ENCODE measurements at regions not wholly inside any gene's neighbourhood (a gene's known extent, or its start where the extent isn't known, plus 50 kb on each side); places are given as distances from the start of the nearest gene placed in this dataset.
"Not testable (repeated sequence)": the region's sequence is repeated elsewhere in the genome, so short reads cannot be mapped to it uniquely, and the experiment has no call there.

DNA sequence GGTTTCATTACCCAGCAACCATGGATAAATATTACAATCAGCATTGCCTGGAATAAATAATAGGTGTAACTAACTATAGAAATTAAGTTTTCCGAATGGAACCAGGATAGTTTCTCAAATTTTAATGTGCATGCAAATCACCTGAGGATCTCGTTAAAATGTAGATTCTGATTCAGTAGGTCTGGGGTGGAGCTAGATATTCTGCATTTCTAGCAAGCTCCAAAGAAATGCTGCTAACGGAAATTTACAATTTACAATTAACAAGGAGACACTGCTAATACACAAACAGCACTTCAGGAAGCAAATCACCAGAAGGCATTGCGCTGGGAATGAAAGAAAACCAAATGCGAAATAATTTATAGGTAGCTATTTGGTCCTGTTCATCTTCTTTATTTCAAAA, 597.5 kb upstream of the KLF12 start:
- no peaks in the 10 kb centered on the region for H3K27me3 ChIP-seq (ENCODE audit: control insufficient read depth in 3 of 3, insufficient read depth in 3 of 3, low read length in 3 of 3)
- H3K9me3 ChIP-seq (ENCODE audit: control insufficient read depth in 2 of 2, insufficient read depth in 1 of 2, low read depth in 1 of 2, low read length in 1 of 2) = no peaks in the 10 kb centered on the region
- no peaks in the 10 kb centered on the region for H3K4me1 ChIP-seq (ENCODE audit: control insufficient read depth in 3 of 3, insufficient read depth in 2 of 3, low read depth in 1 of 3, low read length in 2 of 3)
- DNase-seq = no peak
- no peak overlapping the region for H3K27ac ChIP-seq (ENCODE audit: low read depth in 1 of 3, low read length in 2 of 3)
- H3K36me3 ChIP-seq (ENCODE audit: control insufficient read depth in 3 of 3, insufficient read depth in 2 of 3, low read depth in 1 of 3, low read length in 3 of 3) = no peaks in the 10 kb centered on the region
- H3K4me3 ChIP-seq (ENCODE audit: low read depth in 1 of 3, low read length in 3 of 3) = no peak overlapping the region
- 86 to 88% (median 88%) methylated on average over 5 of the region's 5 CpGs for WGBS, 3 donors
- no peak for FAIRE-seq

GRCh38 chr13:74730556-74731331, 596.5 kb upstream of the KLF12 start:
- no peak for FAIRE-seq
- Histone ChIP-seq H3K36me3 (ENCODE audit: control insufficient read depth in 3 of 3, insufficient read depth in 2 of 3, low read depth in 1 of 3, low read length in 3 of 3) (no peaks in the 10 kb centered on the region), H3K27ac (ENCODE audit: low read depth in 1 of 3, low read length in 2 of 3) (no peak overlapping the region), H3K4me1 (ENCODE audit: control insufficient read depth in 3 of 3, insufficient read depth in 2 of 3, low read depth in 1 of 3, low read length in 2 of 3) (no peaks in the 10 kb centered on the region), H3K9me3 (ENCODE audit: control insufficient read depth in 2 of 2, insufficient read depth in 1 of 2, low read depth in 1 of 2, low read length in 1 of 2) (no peaks in the 10 kb centered on the region), H3K4me3 (ENCODE audit: low read depth in 1 of 3, low read length in 3 of 3) (no peak overlapping the region), H3K27me3 (ENCODE audit: control insufficient read depth in 3 of 3, insufficient read depth in 3 of 3, low read length in 3 of 3) (no peaks in the 10 kb centered on the region)
- WGBS, 3 donors = 81 to 82% (median 82%) methylated on average over 9 of the region's 9 CpGs
- no peak for DNase-seq

DNA sequence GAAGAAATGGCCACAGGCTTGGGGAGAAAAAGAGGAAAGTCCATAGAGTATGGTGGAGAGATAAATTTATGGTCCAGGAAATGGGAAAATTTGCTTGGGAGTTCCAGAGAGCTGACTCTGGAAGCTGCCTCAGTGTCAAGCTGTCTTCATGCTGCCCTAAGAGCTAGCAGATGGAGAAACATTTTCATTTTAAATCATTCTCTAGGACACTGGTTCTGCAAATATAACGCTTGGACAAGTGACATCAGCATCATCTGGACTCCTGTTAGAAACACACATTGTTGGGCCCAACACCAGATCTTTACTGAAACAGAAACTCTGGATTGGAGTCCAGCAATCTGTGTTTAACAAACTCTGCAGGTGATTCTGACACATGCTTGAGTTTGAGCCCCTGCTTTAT, 592.0 kb upstream of the KLF12 start:
- Histone ChIP-seq H3K27me3 (ENCODE audit: control insufficient read depth in 3 of 3, insufficient read depth in 3 of 3, low read length in 3 of 3) (no peaks in the 10 kb centered on the region), H3K27ac (ENCODE audit: low read depth in 1 of 3, low read length in 2 of 3) (no peak overlapping the region), H3K36me3 (ENCODE audit: control insufficient read depth in 3 of 3, insufficient read depth in 2 of 3, low read depth in 1 of 3, low read length in 3 of 3) (no peaks in the 10 kb centered on the region), H3K4me1 (ENCODE audit: control insufficient read depth in 3 of 3, insufficient read depth in 2 of 3, low read depth in 1 of 3, low read length in 2 of 3) (no peaks in the 10 kb centered on the region), H3K4me3 (ENCODE audit: low read depth in 1 of 3, low read length in 3 of 3) (no peak overlapping the region), H3K9me3 (ENCODE audit: control insufficient read depth in 2 of 2, insufficient read depth in 1 of 2, low read depth in 1 of 2, low read length in 1 of 2) (no peaks in the 10 kb centered on the region)
- FAIRE-seq (no peak), DNase-seq (no peak)
- WGBS, 3 donors = 80 to 89% (median 84%) methylated on average over 1 of the region's 1 CpG

DNA sequence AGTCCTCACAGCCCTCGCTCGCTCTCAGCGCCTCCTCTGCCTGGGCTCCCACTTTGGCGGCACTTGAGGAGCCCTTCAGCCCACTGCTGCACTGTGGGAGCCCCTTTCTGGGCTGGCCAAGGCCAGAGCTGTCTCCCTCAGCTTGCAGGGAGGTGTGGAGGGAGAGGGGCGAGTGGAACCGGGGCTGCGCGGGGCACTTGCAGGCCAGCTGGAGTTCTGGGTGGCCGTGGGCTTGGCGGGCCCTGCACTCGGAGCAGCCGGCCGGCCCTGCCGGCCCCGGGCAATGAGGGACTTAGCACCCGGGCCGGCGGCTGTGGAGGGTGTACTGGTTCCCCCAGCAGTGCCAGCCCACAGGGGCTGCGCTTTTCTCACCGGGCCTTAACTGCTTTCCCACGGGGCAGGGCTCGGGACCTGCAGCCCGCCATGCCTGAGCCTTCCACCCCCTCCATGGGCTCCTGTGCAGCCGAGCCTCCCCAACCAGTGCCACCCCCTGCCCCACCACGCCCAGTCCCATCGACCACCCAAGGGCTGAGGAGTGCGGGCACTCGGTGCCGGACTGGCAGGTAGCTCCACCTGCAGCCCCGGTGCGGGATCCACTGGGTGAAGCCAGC, 584.1 kb upstream of the KLF12 start:
- not testable (repeated sequence) for H3K27ac ChIP-seq (ENCODE audit: low read depth in 1 of 3, low read length in 2 of 3); H3K27me3 ChIP-seq (ENCODE audit: control insufficient read depth in 3 of 3, insufficient read depth in 3 of 3, low read length in 3 of 3); H3K4me3 ChIP-seq (ENCODE audit: low read depth in 1 of 3, low read length in 3 of 3); DNase-seq; H3K36me3 ChIP-seq (ENCODE audit: control insufficient read depth in 3 of 3, insufficient read depth in 2 of 3, low read depth in 1 of 3, low read length in 3 of 3); FAIRE-seq; H3K4me1 ChIP-seq (ENCODE audit: control insufficient read depth in 3 of 3, insufficient read depth in 2 of 3, low read depth in 1 of 3, low read length in 2 of 3); H3K9me3 ChIP-seq (ENCODE audit: control insufficient read depth in 2 of 2, insufficient read depth in 1 of 2, low read depth in 1 of 2, low read length in 1 of 2)
- 92 to 98% (median 96%) methylated on average over 15 to 30 of the region's 31 CpGs for WGBS, 3 donors

DNA sequence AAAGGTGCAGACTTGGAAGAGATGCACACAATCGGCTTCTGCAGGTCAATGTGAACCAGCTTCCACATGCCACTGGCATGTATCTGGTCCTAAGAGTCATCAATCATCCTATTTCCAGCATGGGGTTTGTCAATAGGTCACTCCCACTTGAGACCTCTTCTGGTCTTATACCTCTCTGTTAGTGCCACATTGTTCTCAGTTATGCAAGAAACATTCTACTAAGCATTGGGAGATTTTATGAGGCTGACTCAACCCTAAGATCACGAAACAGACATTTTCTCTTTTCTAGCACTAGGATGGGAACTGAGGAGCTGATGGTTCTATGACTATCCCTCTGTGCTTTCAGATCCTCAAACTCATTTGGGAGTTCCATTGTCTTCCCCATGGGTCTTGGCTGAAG, 581.5 kb upstream of the KLF12 start:
- peaks cover 0 to 9% of the 10 kb centered on the region in 2 donors for H3K9me3 ChIP-seq (ENCODE audit: control insufficient read depth in 2 of 2, insufficient read depth in 1 of 2, low read depth in 1 of 2, low read length in 1 of 2)
- H3K4me3 ChIP-seq (ENCODE audit: low read depth in 1 of 3, low read length in 3 of 3) = no peak overlapping the region
- no peaks in the 10 kb centered on the region for H3K27me3 ChIP-seq (ENCODE audit: control insufficient read depth in 3 of 3, insufficient read depth in 3 of 3, low read length in 3 of 3)
- WGBS, 3 donors = 55 to 81% (median 63%) methylated on average over 2 of the region's 2 CpGs
- no peaks in the 10 kb centered on the region for H3K4me1 ChIP-seq (ENCODE audit: control insufficient read depth in 3 of 3, insufficient read depth in 2 of 3, low read depth in 1 of 3, low read length in 2 of 3)
- H3K36me3 ChIP-seq (ENCODE audit: control insufficient read depth in 3 of 3, insufficient read depth in 2 of 3, low read depth in 1 of 3, low read length in 3 of 3) = no peaks in the 10 kb centered on the region
- FAIRE-seq (no peak), DNase-seq (no peak)
- H3K27ac ChIP-seq (ENCODE audit: low read depth in 1 of 3, low read length in 2 of 3) = no peak overlapping the region

- H3K4me1 ChIP-seq (ENCODE audit: control insufficient read depth in 3 of 3, insufficient read depth in 2 of 3, low read depth in 1 of 3, low read length in 2 of 3) = no peaks in the 10 kb centered on the region
- DNase-seq (no peak), FAIRE-seq (no peak)
- H3K9me3 ChIP-seq (ENCODE audit: control insufficient read depth in 2 of 2, insufficient read depth in 1 of 2, low read depth in 1 of 2, low read length in 1 of 2) = peaks cover 0 to 4% of the 10 kb centered on the region in 2 donors
- no peak overlapping the region for H3K27ac ChIP-seq (ENCODE audit: low read depth in 1 of 3, low read length in 2 of 3)
- H3K27me3 ChIP-seq (ENCODE audit: control insufficient read depth in 3 of 3, insufficient read depth in 3 of 3, low read length in 3 of 3) = no peaks in the 10 kb centered on the region
- no peaks in the 10 kb centered on the region for H3K36me3 ChIP-seq (ENCODE audit: control insufficient read depth in 3 of 3, insufficient read depth in 2 of 3, low read depth in 1 of 3, low read length in 3 of 3)
- H3K4me3 ChIP-seq (ENCODE audit: low read depth in 1 of 3, low read length in 3 of 3) = no peak overlapping the region
Measured at GRCh38 chr13:74710006-74710405, 575.8 kb upstream of the KLF12 start.

GRCh38 chr13:74709226-74709625, 575.0 kb upstream of the KLF12 start:
- WGBS, 3 donors = 74 to 83% (median 75%) methylated on average over 2 of the region's 2 CpGs
- no peaks in the 10 kb centered on the region for H3K36me3 ChIP-seq (ENCODE audit: control insufficient read depth in 3 of 3, insufficient read depth in 2 of 3, low read depth in 1 of 3, low read length in 3 of 3)
- H3K27me3 ChIP-seq (ENCODE audit: control insufficient read depth in 3 of 3, insufficient read depth in 3 of 3, low read length in 3 of 3) = no peaks in the 10 kb centered on the region
- no peak for DNase-seq
- no peak for FAIRE-seq
- no peaks in the 10 kb centered on the region for H3K4me1 ChIP-seq (ENCODE audit: control insufficient read depth in 3 of 3, insufficient read depth in 2 of 3, low read depth in 1 of 3, low read length in 2 of 3)
- no peak overlapping the region for H3K27ac ChIP-seq (ENCODE audit: low read depth in 1 of 3, low read length in 2 of 3)
- no peak overlapping the region for H3K4me3 ChIP-seq (ENCODE audit: low read depth in 1 of 3, low read length in 3 of 3)
- no peaks in the 10 kb centered on the region for H3K9me3 ChIP-seq (ENCODE audit: control insufficient read depth in 2 of 2, insufficient read depth in 1 of 2, low read depth in 1 of 2, low read length in 1 of 2)

DNA sequence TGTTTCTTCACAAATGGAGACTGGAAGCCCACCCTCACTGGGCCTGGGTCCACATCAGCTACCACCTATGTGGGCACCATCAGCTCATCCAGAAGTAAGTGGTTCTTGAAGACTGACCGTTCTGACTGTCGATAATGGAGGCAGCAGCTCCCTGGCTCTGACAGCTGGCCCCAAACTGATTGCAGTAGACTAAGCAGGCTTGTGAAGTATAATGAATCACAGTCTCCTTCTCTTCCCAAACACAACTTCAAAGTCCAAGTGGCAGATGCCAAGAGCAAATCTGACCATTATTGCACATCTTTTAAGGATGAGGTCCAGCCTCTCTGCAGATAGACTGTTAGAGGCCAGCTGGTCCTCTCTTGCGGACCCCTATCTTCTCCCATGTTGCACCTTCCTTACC, 574.4 kb upstream of the KLF12 start:
- Histone ChIP-seq H3K4me1 (ENCODE audit: control insufficient read depth in 3 of 3, insufficient read depth in 2 of 3, low read depth in 1 of 3, low read length in 2 of 3) (no peaks in the 10 kb centered on the region), H3K4me3 (ENCODE audit: low read depth in 1 of 3, low read length in 3 of 3) (no peak overlapping the region), H3K27ac (ENCODE audit: low read depth in 1 of 3, low read length in 2 of 3) (no peak overlapping the region), H3K36me3 (ENCODE audit: control insufficient read depth in 3 of 3, insufficient read depth in 2 of 3, low read depth in 1 of 3, low read length in 3 of 3) (no peaks in the 10 kb centered on the region), H3K9me3 (ENCODE audit: control insufficient read depth in 2 of 2, insufficient read depth in 1 of 2, low read depth in 1 of 2, low read length in 1 of 2) (no peaks in the 10 kb centered on the region), H3K27me3 (ENCODE audit: control insufficient read depth in 3 of 3, insufficient read depth in 3 of 3, low read length in 3 of 3) (no peaks in the 10 kb centered on the region)
- DNase-seq (no peak), FAIRE-seq (no peak)
- 51 to 96% (median 76%) methylated on average over 3 of the region's 3 CpGs for WGBS, 3 donors

DNA sequence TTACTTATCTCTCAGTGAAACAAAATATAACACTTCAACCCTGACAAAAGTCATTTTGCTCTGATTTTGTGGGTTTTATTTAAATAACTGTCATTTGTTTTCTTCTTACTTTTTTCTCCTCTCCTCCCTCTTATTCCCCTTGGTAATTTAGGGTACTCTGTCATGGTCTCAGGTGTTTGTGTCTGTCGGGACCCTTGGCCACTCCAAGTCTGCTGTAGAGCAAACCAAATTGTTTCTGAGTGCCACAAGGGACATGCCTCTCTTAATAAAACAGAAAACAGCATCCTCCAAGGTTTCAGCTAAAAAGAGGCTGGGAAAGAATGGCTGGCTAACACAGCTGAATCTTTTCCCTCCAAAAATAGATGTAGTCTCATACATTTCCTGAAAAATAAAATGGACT, 573.1 kb upstream of the KLF12 start:
- H3K36me3 ChIP-seq (ENCODE audit: control insufficient read depth in 3 of 3, insufficient read depth in 2 of 3, low read depth in 1 of 3, low read length in 3 of 3) = no peaks in the 10 kb centered on the region
- DNase-seq (no peak), FAIRE-seq (no peak)
- no peaks in the 10 kb centered on the region for H3K4me1 ChIP-seq (ENCODE audit: control insufficient read depth in 3 of 3, insufficient read depth in 2 of 3, low read depth in 1 of 3, low read length in 2 of 3)
- H3K4me3 ChIP-seq (ENCODE audit: low read depth in 1 of 3, low read length in 3 of 3) = no peak overlapping the region
- no peaks in the 10 kb centered on the region for H3K27me3 ChIP-seq (ENCODE audit: control insufficient read depth in 3 of 3, insufficient read depth in 3 of 3, low read length in 3 of 3)
- no peaks in the 10 kb centered on the region for H3K9me3 ChIP-seq (ENCODE audit: control insufficient read depth in 2 of 2, insufficient read depth in 1 of 2, low read depth in 1 of 2, low read length in 1 of 2)
- WGBS, 3 donors = 41 to 48% (median 44%) methylated on average over 1 of the region's 1 CpG
- no peak overlapping the region for H3K27ac ChIP-seq (ENCODE audit: low read depth in 1 of 3, low read length in 2 of 3)
